SK-N-MC (cell line): ENCODE measurements at regions not wholly inside any gene's neighbourhood (a gene's known extent, or its start where the extent isn't known, plus 50 kb on each side); places are given as distances from the start of the nearest gene placed in this dataset.

Experiments used
- DNase-seq: peaks from one replicate; pipeline ENCODE4 v3.0.0-alpha.2; 2011; ENCODE audit warnings: low read depth, low spot score
- H3K27ac ChIP-seq: fragments of 200-600 bp; sonication (generic); 2 replicates; pipeline ENCODE4 v1.5.1; 2016; ENCODE audit warnings: mixed run types
- H3K36me3 ChIP-seq: fragments of 200-600 bp; sonication (generic); 2 replicates; pipeline ENCODE4 v1.6.1; 2017; ENCODE audit warnings: antibody characterized with exemption, low read length, mixed read lengths; ENCODE audit not compliant: insufficient read depth
- H3K4me3 ChIP-seq: fragments of 200-600 bp; sonication (generic); 2 replicates; pipeline ENCODE4 v1.5.1; 2016
- H3K9ac ChIP-seq: fragments of 200-600 bp; sonication (generic); 2 replicates; pipeline ENCODE4 v1.8.0; 2017; ENCODE audit warnings: mixed run types, mixed read lengths; ENCODE audit not compliant: insufficient read length
- H3K9me3 ChIP-seq: fragments of 200-600 bp; sonication (generic); 2 replicates; pipeline ENCODE4 v1.6.1; 2017; ENCODE audit warnings: low read depth, mild to moderate bottlenecking, antibody characterized with exemption, low read length, moderate library complexity, mixed read lengths
- EZH2 ChIP-seq: fragments of 200-600 bp; sonication (generic); IDR thresholded peaks from one replicate; pipeline ENCODE4 v1.6.1; 2017; ENCODE audit warnings: antibody characterized with exemption
- FOXP2 ChIP-seq: optimal IDR thresholded peaks from 2 replicates; pipeline ENCODE3; 2011; ENCODE audit warnings: mild to moderate bottlenecking, moderate library complexity; ENCODE audit not compliant: insufficient read depth; ENCODE audit errors: extremely low read length, control extremely low read depth
- POLR2AphosphoS5 ChIP-seq: IDR thresholded peaks from 2 replicates; pipeline ENCODE4 v1.6.1; 2012; ENCODE audit warnings: mild to moderate bottlenecking, low read depth, low read length, borderline replicate concordance

GRCh38 chr17:56679777-56680422, 86.4 kb downstream of the NOG start:
- no peak for TF ChIP-seq FOXP2
- no peak for TF ChIP-seq EZH2
- TF ChIP-seq POLR2AphosphoS5: no peak
- no peak overlapping the region for H3K27ac ChIP-seq
- H3K9ac ChIP-seq: no peak overlapping the region
- peak overlapping the region; percentile 71; the same call in 1 of the 2 replicates for H3K4me3 ChIP-seq
- no peaks in the 10 kb centered on the region for H3K36me3 ChIP-seq
- no peaks in the 10 kb centered on the region for H3K9me3 ChIP-seq
- no peak for DNase-seq

- TF ChIP-seq FOXP2: no peak
- no peak for TF ChIP-seq EZH2
- TF ChIP-seq POLR2AphosphoS5: no peak
- H3K9me3 ChIP-seq: no peaks in the 10 kb centered on the region
- no peak overlapping the region for H3K9ac ChIP-seq
- no peak overlapping the region for H3K4me3 ChIP-seq
- no peak for DNase-seq
- H3K27ac ChIP-seq: no peak overlapping the region
- H3K36me3 ChIP-seq: no peaks in the 10 kb centered on the region
Measured at GRCh38 chr17:56680676-56681075, 87.2 kb downstream of the NOG start.

- no peak overlapping the region for H3K27ac ChIP-seq
- DNase-seq: no peak
- H3K9ac ChIP-seq: no peak overlapping the region
- H3K9me3 ChIP-seq: no peaks in the 10 kb centered on the region
- H3K4me3 ChIP-seq: no peak overlapping the region
- no peak for TF ChIP-seq POLR2AphosphoS5
- no peak for TF ChIP-seq FOXP2
- TF ChIP-seq EZH2: no peak
- H3K36me3 ChIP-seq: no peaks in the 10 kb centered on the region
Measured at GRCh38 chr17:56681561-56682266, 88.2 kb downstream of the NOG start.

- Histone ChIP-seq H3K4me3 (no peak overlapping the region), H3K36me3 (no peaks in the 10 kb centered on the region), H3K9ac (no peak overlapping the region), H3K9me3 (no peaks in the 10 kb centered on the region), H3K27ac (no peak overlapping the region)
- TF ChIP-seq FOXP2 (no peak), POLR2AphosphoS5 (no peak), EZH2 (no peak)
- no peak for DNase-seq
Measured at GRCh38 chr17:56688151-56688550, 94.7 kb downstream of the NOG start.

- no peak for DNase-seq
Measured at GRCh38 chr17:56690441-56691291, 97.2 kb downstream of the NOG start.

GRCh38 chr17:56694825-56695224, 101.3 kb downstream of the NOG start:
- TF ChIP-seq EZH2: no peak
- no peak for TF ChIP-seq FOXP2
- no peak for TF ChIP-seq POLR2AphosphoS5
- no peaks in the 10 kb centered on the region for H3K36me3 ChIP-seq
- DNase-seq: no peak
- no peak overlapping the region for H3K4me3 ChIP-seq
- H3K9ac ChIP-seq: no peak overlapping the region
- H3K9me3 ChIP-seq: no peaks in the 10 kb centered on the region
- H3K27ac ChIP-seq: no peak overlapping the region

More at GRCh38 chr17:56690441-56691291, 97.2 kb downstream of the NOG start:
- Histone ChIP-seq H3K9me3 (no peaks in the 10 kb centered on the region), H3K4me3 (no peak overlapping the region), H3K36me3 (no peaks in the 10 kb centered on the region), H3K9ac (no peak overlapping the region), H3K27ac (no peak overlapping the region)
- TF ChIP-seq POLR2AphosphoS5 (no peak), EZH2 (no peak), FOXP2 (no peak)

GRCh38 chr17:56697190-56697589, 103.7 kb downstream of the NOG start:
- no peak for DNase-seq
- no peak overlapping the region for H3K4me3 ChIP-seq

GRCh38 chr17:56699186-56699894, 105.8 kb downstream of the NOG start:
- H3K4me3 ChIP-seq: no peak overlapping the region
- H3K36me3 ChIP-seq: no peaks in the 10 kb centered on the region
- H3K9me3 ChIP-seq: no peaks in the 10 kb centered on the region
- no peak for DNase-seq
- no peak overlapping the region for H3K9ac ChIP-seq
- no peak overlapping the region for H3K27ac ChIP-seq
- TF ChIP-seq EZH2 (no peak), FOXP2 (no peak), POLR2AphosphoS5 (no peak)

More at GRCh38 chr17:56697190-56697589, 103.7 kb downstream of the NOG start:
- no peaks in the 10 kb centered on the region for H3K36me3 ChIP-seq
- TF ChIP-seq FOXP2 (no peak), EZH2 (no peak), POLR2AphosphoS5 (no peak)
- H3K9me3 ChIP-seq: no peaks in the 10 kb centered on the region
- no peak overlapping the region for H3K9ac ChIP-seq
- no peak overlapping the region for H3K27ac ChIP-seq
